Natural killer cell (primary cell): ENCODE measurements at regions not wholly inside any gene's neighbourhood (a gene's known extent, or its start where the extent isn't known, plus 50 kb on each side); places are given as distances from the start of the nearest gene placed in this dataset.
A peak's percentile ranks its signal among the peaks of the same experiment; 100 is the strongest.

Experiments
- ATAC-seq, 3 donors: fragments of 150-1000 bp in 2 of 3; fragments of 200-7000 bp in 1 of 3; cut with Tn5 transposase; 1 replicate in 1 of 3; 2 replicates in 2 of 3; pipeline ENCODE4 v1.10.0; 2021; ENCODE audit warnings: mild to moderate bottlenecking in 2 of 3, moderate library complexity in 2 of 3
- DNase-seq, 2 donors: peaks; one replicate each; pipeline versions ENCODE4 v3.0.0 to v3.0.0-alpha.2; 2013 to 2021; ENCODE audit warnings: mixed read lengths in 1 of 2
- H3K27ac ChIP-seq: one replicate; pipeline ENCODE4 v1.5.1; 2013; ENCODE audit warnings: mild to moderate bottlenecking, low read length
- H3K27me3 ChIP-seq: one replicate; pipeline ENCODE4 v1.6.1; 2013; ENCODE audit warnings: low read length; ENCODE audit not compliant: control insufficient read depth, insufficient read depth
- H3K36me3 ChIP-seq: one replicate; pipeline ENCODE4 v1.6.1; 2013; ENCODE audit warnings: low read length; ENCODE audit not compliant: control insufficient read depth, insufficient read depth
- H3K4me1 ChIP-seq: one replicate; pipeline ENCODE4 v1.6.1; 2013; ENCODE audit warnings: low read length; ENCODE audit not compliant: control insufficient read depth, insufficient read depth
- H3K4me3 ChIP-seq: one replicate; pipeline ENCODE4 v1.5.1; 2013; ENCODE audit warnings: low read length
- H3K9me3 ChIP-seq: one replicate; pipeline ENCODE4 v1.6.1; 2013; ENCODE audit warnings: low read length; ENCODE audit not compliant: control insufficient read depth, insufficient read depth
- H3K27ac Mint-ChIP-seq, 2 donors: one replicate each; pipeline ENCODE4 v1.8.0; 2022; ENCODE audit warnings: mild to moderate bottlenecking in 2 of 2, mixed read lengths in 2 of 2, moderate library complexity in 1 of 2
- H3K27me3 Mint-ChIP-seq, 2 donors: one replicate each; pipeline ENCODE4 v1.8.0; 2022; ENCODE audit warnings: low read depth in 2 of 2, mixed read lengths in 2 of 2
- H3K36me3 Mint-ChIP-seq: one replicate; pipeline ENCODE4 v1.8.0; 2022; ENCODE audit warnings: mixed read lengths
- H3K4me1 Mint-ChIP-seq, 2 donors: one replicate each; pipeline ENCODE4 v1.8.0; 2022; ENCODE audit warnings: mixed read lengths in 2 of 2
- H3K4me3 Mint-ChIP-seq: one replicate; pipeline ENCODE4 v1.8.0; 2022; ENCODE audit warnings: mild to moderate bottlenecking, moderate library complexity, mixed read lengths
- H3K9me3 Mint-ChIP-seq, 2 donors: one replicate each; pipeline ENCODE4 v1.8.0; 2022; ENCODE audit warnings: mixed read lengths in 2 of 2
- CTCF ChIP-seq: fragments of 200-600 bp; IDR thresholded peaks from one replicate; pipeline ENCODE4 v1.8.0; 2022; ENCODE audit warnings: antibody characterized with exemption
- WGBS: methylation state at CpG from one replicate; pipeline ENCODE4 v1.1.7; 2013; ENCODE audit warnings: missing lambda C conversion rate; ENCODE audit not compliant: insufficient coverage; 5-methylcytosine and 5-hydroxymethylcytosine counted together
- intact Hi-C: fragments of 100-400 bp; cut with micrococcal nuclease; formaldehyde crosslinking; loops from one replicate; pipeline ENCODE4 v1.14.2; 2022

- no peak overlapping the region for H3K27ac ChIP-seq
- TF ChIP-seq CTCF: no peak
- H3K36me3 Mint-ChIP-seq: no peaks in the 10 kb centered on the region
- no peak overlapping the region for H3K4me3 Mint-ChIP-seq
- intact Hi-C loops: no loop called here
- H3K4me1 ChIP-seq: peaks cover 84% of the 10 kb centered on the region
- WGBS: 83% methylated on average over 14 of the region's 14 CpGs
- DNase-seq (peak in 1 of 2 donors; percentile 35), ATAC-seq (no peak)
- peaks cover 6% of the 10 kb centered on the region for H3K36me3 ChIP-seq
- no peaks in the 10 kb centered on the region for H3K9me3 Mint-ChIP-seq
- H3K27me3 ChIP-seq: no peaks in the 10 kb centered on the region
- H3K27ac Mint-ChIP-seq: peak overlapping the region in 1 of 2 donors; percentile 79
- H3K9me3 ChIP-seq: no peaks in the 10 kb centered on the region
- no peaks in the 10 kb centered on the region for H3K27me3 Mint-ChIP-seq
- no peak overlapping the region for H3K4me3 ChIP-seq
- peaks cover 47 to 64% of the 10 kb centered on the region in 2 donors for H3K4me1 Mint-ChIP-seq
These were observed 286.7 kb downstream of the SEC14L1 start for GRCh38 chr17:77427391-77427991.

GRCh38 chr17:77428020-77428748 lies 287.4 kb downstream of the SEC14L1 start:
- Histone ChIP-seq H3K9me3 (no peaks in the 10 kb centered on the region), H3K36me3 (peaks cover 5% of the 10 kb centered on the region), H3K27me3 (no peaks in the 10 kb centered on the region), H3K4me3 (no peak overlapping the region), H3K27ac (peak overlapping the region; percentile 28), H3K4me1 (peaks cover 91% of the 10 kb centered on the region)
- H3K4me3 Mint-ChIP-seq: no peak overlapping the region
- H3K4me1 Mint-ChIP-seq: peaks cover 47 to 65% of the 10 kb centered on the region in 2 donors
- DNase-seq (no peak), ATAC-seq (peak in 1 of 3 donors; percentile 35)
- 69% methylated on average over 13 of the region's 13 CpGs for WGBS
- intact Hi-C loops: no loop called here
- H3K9me3 Mint-ChIP-seq: no peaks in the 10 kb centered on the region
- no peaks in the 10 kb centered on the region for H3K36me3 Mint-ChIP-seq
- no peak for TF ChIP-seq CTCF
- no peaks in the 10 kb centered on the region for H3K27me3 Mint-ChIP-seq
- peak overlapping the region; percentile 31 to 73 for H3K27ac Mint-ChIP-seq

- Histone ChIP-seq H3K27ac (peak overlapping the region; percentile 28), H3K36me3 (peaks cover 5% of the 10 kb centered on the region), H3K4me1 (peaks cover 98% of the 10 kb centered on the region), H3K9me3 (no peaks in the 10 kb centered on the region), H3K27me3 (no peaks in the 10 kb centered on the region), H3K4me3 (no peak overlapping the region)
- Mint-ChIP-seq H3K27ac (peak overlapping the region; percentile 14 to 73), H3K36me3 (no peaks in the 10 kb centered on the region), H3K4me1 (peaks cover 44 to 69% of the 10 kb centered on the region in 2 donors), H3K27me3 (no peaks in the 10 kb centered on the region), H3K9me3 (no peaks in the 10 kb centered on the region), H3K4me3 (peak overlapping the region; percentile 42)
- ATAC-seq: no peak
- no peak for DNase-seq
- intact Hi-C loops: no loop called here
- no peak for TF ChIP-seq CTCF
- 66% methylated on average over 16 of the region's 16 CpGs for WGBS
These were observed 288.1 kb downstream of the SEC14L1 start for GRCh38 chr17:77428749-77429368.
